ENCODE measurements at regions not wholly inside any gene's neighbourhood (a gene's known extent, or its start where the extent isn't known, plus 50 kb on each side); places are given as distances from the start of the nearest gene placed in this dataset.

DNA sequence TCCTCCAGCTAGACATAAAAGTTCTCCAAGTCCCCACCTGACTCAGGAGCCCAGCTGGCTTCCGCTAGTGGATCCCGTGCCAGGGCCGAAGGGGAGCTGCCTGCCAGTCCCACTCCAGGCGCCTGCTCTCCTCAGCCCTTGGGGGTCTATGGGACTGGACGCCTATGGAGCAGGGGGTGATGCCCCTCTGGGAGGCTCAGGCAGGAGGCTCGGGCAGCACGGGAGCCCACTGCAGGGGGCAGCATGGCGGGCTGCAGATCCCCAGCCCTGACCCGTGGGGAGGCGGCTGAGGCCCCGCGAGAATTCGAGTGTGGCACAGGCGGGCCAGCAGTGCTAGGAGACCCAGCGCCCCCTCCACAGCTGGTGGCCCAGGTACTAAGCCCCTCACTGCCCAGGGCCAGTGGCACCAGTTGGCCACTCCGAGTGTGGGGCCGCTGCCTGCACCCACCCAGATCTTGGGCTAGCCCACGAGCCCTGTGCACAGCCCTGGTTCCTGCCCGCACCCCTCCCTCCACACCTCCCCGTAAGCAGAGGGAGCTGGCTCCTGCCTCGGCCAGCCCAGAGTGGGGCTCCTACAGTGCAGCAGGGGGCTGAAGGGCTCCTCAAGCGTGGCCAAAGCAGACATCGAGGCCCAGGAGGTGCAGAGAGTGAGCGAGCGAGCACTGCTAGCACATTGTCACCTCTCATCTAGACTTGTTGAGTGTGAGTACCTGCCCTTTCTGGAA is 221.3 kb upstream of the NSMCE3 start:
- H3K4me1 ChIP-seq = no peaks in the 10 kb centered on the region
- H3K9me3 ChIP-seq = no peaks in the 10 kb centered on the region
- no peaks in the 10 kb centered on the region for H3K27me3 ChIP-seq
- H3K27ac ChIP-seq = no peak overlapping the region
- no peak for TF ChIP-seq EP300 (IDR thresholded peaks at IDR 0.05; ENCODE audit: low read depth)
- TF ChIP-seq, protein P1, sequence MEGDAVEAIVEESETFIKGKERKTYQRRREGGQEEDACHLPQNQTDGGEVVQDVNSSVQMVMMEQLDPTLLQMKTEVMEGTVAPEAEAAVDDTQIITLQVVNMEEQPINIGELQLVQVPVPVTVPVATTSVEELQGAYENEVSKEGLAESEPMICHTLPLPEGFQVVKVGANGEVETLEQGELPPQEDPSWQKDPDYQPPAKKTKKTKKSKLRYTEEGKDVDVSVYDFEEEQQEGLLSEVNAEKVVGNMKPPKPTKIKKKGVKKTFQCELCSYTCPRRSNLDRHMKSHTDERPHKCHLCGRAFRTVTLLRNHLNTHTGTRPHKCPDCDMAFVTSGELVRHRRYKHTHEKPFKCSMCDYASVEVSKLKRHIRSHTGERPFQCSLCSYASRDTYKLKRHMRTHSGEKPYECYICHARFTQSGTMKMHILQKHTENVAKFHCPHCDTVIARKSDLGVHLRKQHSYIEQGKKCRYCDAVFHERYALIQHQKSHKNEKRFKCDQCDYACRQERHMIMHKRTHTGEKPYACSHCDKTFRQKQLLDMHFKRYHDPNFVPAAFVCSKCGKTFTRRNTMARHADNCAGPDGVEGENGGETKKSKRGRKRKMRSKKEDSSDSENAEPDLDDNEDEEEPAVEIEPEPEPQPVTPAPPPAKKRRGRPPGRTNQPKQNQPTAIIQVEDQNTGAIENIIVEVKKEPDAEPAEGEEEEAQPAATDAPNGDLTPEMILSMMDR (IDR thresholded peaks at IDR 0.05) = no peak
- TF ChIP-seq POLR2AphosphoS5 (IDR thresholded peaks at IDR 0.05) = no peak
- TF ChIP-seq POLR2A (IDR thresholded peaks at IDR 0.05) = no peak
- no peaks in the 10 kb centered on the region for H3K36me3 ChIP-seq
- intact Hi-C loops (cut with DNase I; ENCODE audit: low total_unique reads) (no loop called here), in situ Hi-C loops (cut with MboI; ENCODE audit: low pct_ligation_motif_present in 1 of 4, low pct_unique_long_range_greater_than_20kb in 1 of 4, low sequenced_read_pairs in 3 of 4) (no loop called here)
- no peak overlapping the region for H3K4me3 ChIP-seq
- WGBS, 2 donors (ENCODE audit: low coverage in 1 of 2) = 86% methylated on average over 18 of the region's 25 CpGs; no CpG with 5 or more reads in 1 of the 2 donors
- DNase-seq = no peak

DNA sequence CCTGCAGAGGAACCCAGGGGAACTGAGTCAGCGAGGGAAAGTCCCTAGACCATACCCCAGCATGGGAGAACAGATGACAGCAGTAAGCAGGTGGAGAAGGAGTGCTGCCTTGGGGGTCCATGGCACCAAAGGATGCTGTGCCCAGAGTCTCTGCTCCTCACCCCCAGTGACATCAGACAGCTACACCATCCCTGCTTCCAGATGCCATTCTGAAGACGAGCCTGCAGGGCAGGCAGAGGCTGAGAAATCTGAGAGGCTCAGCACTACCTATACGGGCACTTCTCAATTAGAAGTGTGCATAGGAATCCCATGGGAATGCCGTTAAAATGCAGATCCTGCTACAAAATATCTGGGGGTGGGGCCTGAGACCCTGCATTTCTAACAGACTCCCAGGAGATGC is 211.3 kb upstream of the NSMCE3 start:
- in situ Hi-C loops (cut with MboI; ENCODE audit: low pct_ligation_motif_present in 1 of 4, low pct_unique_long_range_greater_than_20kb in 1 of 4, low sequenced_read_pairs in 3 of 4) = no loop called here
- WGBS, 2 donors (ENCODE audit: low coverage in 1 of 2) = 70 to 80% methylated on average over 1 to 3 of the region's 4 CpGs

DNA sequence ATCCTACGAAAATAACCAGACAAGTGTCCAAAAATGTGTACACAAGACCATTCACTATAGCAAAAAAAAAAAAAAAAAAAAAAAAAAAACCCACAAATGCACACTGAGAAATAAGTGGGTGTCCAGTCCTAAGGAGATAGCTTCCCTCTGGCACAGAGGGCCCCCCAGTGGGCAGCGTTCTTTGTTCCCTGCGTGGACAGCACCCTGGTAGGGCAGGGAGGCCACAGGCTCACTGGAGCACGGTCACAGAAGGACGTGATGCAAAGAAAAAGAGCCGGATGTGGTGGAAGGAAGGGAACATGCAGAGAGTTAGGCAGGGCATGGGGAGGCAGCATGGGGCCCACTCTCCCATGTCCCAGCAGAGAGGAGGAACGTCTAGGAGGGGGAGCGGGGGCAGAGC is 210.7 kb upstream of the NSMCE3 start:
- no peaks in the 10 kb centered on the region for H3K36me3 ChIP-seq
- no peak for TF ChIP-seq POLR2A (IDR thresholded peaks at IDR 0.05)
- TF ChIP-seq, protein P1 (IDR thresholded peaks at IDR 0.05) = no peak
- no peak for TF ChIP-seq EP300 (IDR thresholded peaks at IDR 0.05; ENCODE audit: low read depth)
- no peak for TF ChIP-seq POLR2AphosphoS5 (IDR thresholded peaks at IDR 0.05)
- WGBS, 2 donors (ENCODE audit: low coverage in 1 of 2) = 79 to 90% methylated on average over 2 to 8 of the region's 8 CpGs

More for the DNA sequence above, 211.3 kb upstream of the NSMCE3 start:
- Histone ChIP-seq H3K9me3 (no peaks in the 10 kb centered on the region), H3K27me3 (no peaks in the 10 kb centered on the region), H3K4me1 (no peaks in the 10 kb centered on the region), H3K4me3 (no peak overlapping the region), H3K27ac (no peak overlapping the region), H3K36me3 (no peaks in the 10 kb centered on the region)
- intact Hi-C loops (cut with DNase I; ENCODE audit: low total_unique reads) = no loop called here
- DNase-seq = no peak
- no peak for TF ChIP-seq EP300 (IDR thresholded peaks at IDR 0.05; ENCODE audit: low read depth)
- TF ChIP-seq POLR2AphosphoS5 (IDR thresholded peaks at IDR 0.05) = no peak
- TF ChIP-seq, protein P1 (IDR thresholded peaks at IDR 0.05) = no peak
- TF ChIP-seq POLR2A (IDR thresholded peaks at IDR 0.05) = no peak

DNA sequence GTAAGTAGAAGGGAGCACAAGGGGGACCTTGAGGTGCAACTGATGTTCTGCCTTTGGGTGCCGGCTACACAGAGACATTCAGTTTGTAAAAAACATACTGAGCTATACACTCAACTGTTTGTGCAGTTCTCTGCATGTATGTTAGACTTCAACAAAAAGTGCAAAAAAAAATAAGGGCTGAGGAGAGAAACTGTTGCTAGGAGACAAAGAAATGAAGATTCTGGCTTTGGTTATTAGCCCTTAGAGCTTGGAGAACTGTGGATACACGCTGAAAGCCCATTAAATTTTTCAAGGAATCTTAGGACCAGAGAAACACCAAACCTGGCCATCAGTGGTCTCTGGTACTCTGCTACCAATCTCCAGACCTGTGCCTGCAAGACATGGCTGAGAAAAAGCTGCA is 207.6 kb upstream of the NSMCE3 start:
- WGBS, 2 donors (ENCODE audit: low coverage in 1 of 2) = 74 to 94% methylated on average over 2 of the region's 2 CpGs
- H3K27ac ChIP-seq = no peak overlapping the region
- DNase-seq = no peak

More for the DNA sequence above, 210.7 kb upstream of the NSMCE3 start:
- in situ Hi-C loops (cut with MboI; ENCODE audit: low pct_ligation_motif_present in 1 of 4, low pct_unique_long_range_greater_than_20kb in 1 of 4, low sequenced_read_pairs in 3 of 4) = no loop called here
- no peak overlapping the region for H3K4me3 ChIP-seq
- no peaks in the 10 kb centered on the region for H3K9me3 ChIP-seq
- H3K27me3 ChIP-seq = no peaks in the 10 kb centered on the region
- intact Hi-C loops (cut with DNase I; ENCODE audit: low total_unique reads) = no loop called here
- H3K27ac ChIP-seq = no peak overlapping the region
- H3K4me1 ChIP-seq = no peaks in the 10 kb centered on the region
- no peak for DNase-seq

More for the DNA sequence above, 207.6 kb upstream of the NSMCE3 start:
- no peak for TF ChIP-seq POLR2AphosphoS5 (IDR thresholded peaks at IDR 0.05)
- intact Hi-C loops (cut with DNase I; ENCODE audit: low total_unique reads) = no loop called here
- Histone ChIP-seq H3K4me3 (no peak overlapping the region), H3K27me3 (no peaks in the 10 kb centered on the region), H3K36me3 (no peaks in the 10 kb centered on the region), H3K4me1 (peaks cover 0 to 4% (median 0%) of the 10 kb centered on the region in 4 donors), H3K9me3 (no peaks in the 10 kb centered on the region)
- in situ Hi-C loops (cut with MboI; ENCODE audit: low pct_ligation_motif_present in 1 of 4, low pct_unique_long_range_greater_than_20kb in 1 of 4, low sequenced_read_pairs in 3 of 4) = no loop called here
